PC-9 (cell line): ENCODE measurements at regions not wholly inside any gene's neighbourhood (a gene's known extent, or its start where the extent isn't known, plus 50 kb on each side); places are given as distances from the start of the nearest gene placed in this dataset.

Experiments
- BruUV-seq: library from RNA; stranded (reverse); fragments of 400-500 nt; replicated peaks from 2 replicates; lab custom pipeline; 2021; lab: Mats Ljungman, UMichigan
- CTCF ChIA-PET: fragments of 300-600 bp; sonication (Branson Sonifier 250); formaldehyde crosslinking; loops from one replicate; lab custom pipeline; 2022; ENCODE audit warnings: antibody characterized with exemption; lab: Charles Lee
- POLR2A ChIA-PET: fragments of 300-600 bp; sonication (Branson Sonifier 250); formaldehyde crosslinking; loops from one replicate; lab custom pipeline; 2022; ENCODE audit warnings: antibody characterized with exemption; ENCODE audit not compliant: unreplicated experiment; lab: Charles Lee
- DNase-seq, 2 experiments: peaks; one replicate each; pipeline versions ENCODE4 v3.0.0 to v3.0.0-alpha.2; 2015 to 2022; ENCODE audit warnings: mixed read lengths in 1 of 2
- H2AFZ ChIP-seq: fragments of 200-600 bp; sonication (generic); 2 replicates; pipeline ENCODE4 v1.8.1; 2017; ENCODE audit warnings: antibody characterized with exemption
- H3F3A ChIP-seq: fragments of 200-600 bp; sonication (generic); 2 replicates; pipeline ENCODE4 v1.8.1; 2017; ENCODE audit warnings: antibody characterized with exemption, mild to moderate bottlenecking, low read depth; ENCODE audit not compliant: insufficient read depth
- H3K27ac ChIP-seq: fragments of 200-600 bp; sonication (generic); 2 replicates; pipeline ENCODE4 v1.6.1; 2016; ENCODE audit warnings: mixed run types
- H3K27me3 ChIP-seq: fragments of 200-600 bp; sonication (generic); 2 replicates; pipeline ENCODE4 v1.6.1; 2016; ENCODE audit warnings: low read depth, mixed run types; ENCODE audit not compliant: insufficient read depth
- H3K36me3 ChIP-seq: fragments of 200-600 bp; sonication (generic); 2 replicates; pipeline ENCODE4 v1.6.1; 2016; ENCODE audit warnings: low read depth, mixed run types
- H3K4me1 ChIP-seq: fragments of 200-600 bp; sonication (generic); replicated peaks from 2 replicates; pipeline ENCODE4 v1.6.1; 2016; ENCODE audit warnings: mixed run types; ENCODE audit not compliant: insufficient read depth
- H3K4me2 ChIP-seq: fragments of 200-600 bp; sonication (generic); 2 replicates; pipeline ENCODE4 v1.6.1; 2017; ENCODE audit warnings: mixed run types
- H3K4me3 ChIP-seq: fragments of 200-600 bp; sonication (generic); 2 replicates; pipeline ENCODE4 v1.6.1; 2016; ENCODE audit warnings: mixed run types
- H3K79me2 ChIP-seq: fragments of 200-600 bp; sonication (generic); 2 replicates; pipeline ENCODE4 v1.6.1; 2017; ENCODE audit warnings: low read depth, mixed run types
- H3K9me2 ChIP-seq: fragments of 200-600 bp; sonication (generic); 2 replicates; pipeline ENCODE4 v1.8.1; 2017; ENCODE audit warnings: mild to moderate bottlenecking; ENCODE audit not compliant: insufficient read depth
- H3K9me3 ChIP-seq: fragments of 200-600 bp; sonication (generic); 2 replicates; pipeline ENCODE4 v1.8.1; 2016; ENCODE audit warnings: low read depth; ENCODE audit not compliant: insufficient read depth
- H4K20me1 ChIP-seq: fragments of 200-600 bp; sonication (generic); 2 replicates; pipeline ENCODE4 v1.8.1; 2017; ENCODE audit not compliant: insufficient read depth
- CTCF ChIP-seq: fragments of 200-600 bp; sonication (generic); conservative IDR thresholded peaks from 2 replicates; pipeline ENCODE4 v1.6.1; 2017; ENCODE audit warnings: mixed run types, antibody characterized with exemption, mild to moderate bottlenecking, moderate library complexity
- EZH2 ChIP-seq: fragments of 200-600 bp; sonication (generic); IDR thresholded peaks from 2 replicates; pipeline ENCODE4 v1.8.0; 2017; ENCODE audit warnings: antibody characterized with exemption, low read depth
- intact Hi-C: fragments of 100-400 bp; cut with micrococcal nuclease; formaldehyde crosslinking; loops from one replicate; pipeline ENCODE4 v1.10.0; 2022; ENCODE audit not compliant: unreplicated experiment

DNA sequence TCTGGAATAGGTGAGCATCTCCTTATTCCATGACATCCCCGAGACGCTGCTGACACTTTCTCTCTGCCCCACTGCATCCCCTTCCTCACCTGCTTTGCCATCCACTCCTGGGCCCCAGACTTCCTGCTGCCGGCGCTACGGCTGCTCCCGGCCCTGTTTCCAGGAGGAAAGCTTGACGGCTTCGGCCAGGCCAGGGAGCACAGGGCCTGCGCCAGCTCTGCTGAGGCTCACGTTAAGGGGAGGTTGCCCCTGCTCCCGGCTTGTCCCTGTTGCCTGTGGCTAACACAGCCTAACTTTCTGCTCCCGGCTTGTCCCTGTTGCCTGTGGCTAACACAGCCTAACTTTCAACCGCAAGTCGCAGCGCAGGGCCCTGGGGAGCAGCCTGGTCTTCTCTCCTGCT, 177.3 kb upstream of the RGMA start:
- Histone ChIP-seq H3K4me3 (no peak overlapping the region), H3K27ac (no peak overlapping the region), H3K4me1 (no peaks in the 10 kb centered on the region), H3K27me3 (peaks cover 91% of the 10 kb centered on the region), H4K20me1 (no peaks in the 10 kb centered on the region), H3K36me3 (no peaks in the 10 kb centered on the region), H3K9me2 (no peaks in the 10 kb centered on the region), H3K79me2 (no peaks in the 10 kb centered on the region), H2AFZ (no peak overlapping the region), H3K4me2 (no peak overlapping the region), H3K9me3 (no peaks in the 10 kb centered on the region), H3F3A (no peaks in the 10 kb centered on the region)
- DNase-seq = no peak
- TF ChIP-seq EZH2 = no peak
- TF ChIP-seq CTCF = no peak
- no TSS peak for BruUV-seq
- intact Hi-C loops = no loop called here
- CTCF ChIA-PET = no interaction called here
- POLR2A ChIA-PET = no interaction called here

DNA sequence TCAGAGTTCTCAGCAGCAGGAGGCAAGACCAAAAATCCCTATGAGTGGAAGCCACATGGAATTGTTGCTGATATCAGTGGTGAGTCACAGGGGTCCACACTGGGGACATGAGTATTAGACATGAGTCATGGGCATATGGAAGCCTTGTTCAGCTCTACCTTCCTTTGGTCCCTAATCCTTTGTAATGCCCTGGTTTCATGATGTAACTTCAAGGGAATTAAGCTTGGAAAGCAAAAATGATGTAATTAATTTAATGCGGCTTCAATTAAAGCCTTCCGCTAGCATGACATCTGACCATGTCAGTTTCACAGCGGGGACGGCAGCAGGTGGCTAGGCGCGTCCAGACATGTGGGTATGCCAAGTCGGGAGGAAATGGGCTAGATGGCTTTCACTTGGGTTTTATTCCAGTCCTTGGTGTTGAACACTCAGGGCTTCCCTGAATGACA, 176.1 kb upstream of the RGMA start:
- peaks cover 89% of the 10 kb centered on the region for H3K27me3 ChIP-seq
- POLR2A ChIA-PET = no interaction called here
- no peaks in the 10 kb centered on the region for H3K79me2 ChIP-seq
- H3K4me1 ChIP-seq = no peaks in the 10 kb centered on the region
- H3K9me2 ChIP-seq = no peaks in the 10 kb centered on the region
- H3K27ac ChIP-seq = no peak overlapping the region
- BruUV-seq = no TSS peak
- H3K9me3 ChIP-seq = no peaks in the 10 kb centered on the region
- no peak overlapping the region for H2AFZ ChIP-seq
- H4K20me1 ChIP-seq = no peaks in the 10 kb centered on the region
- H3F3A ChIP-seq = no peaks in the 10 kb centered on the region
- no peak overlapping the region for H3K4me3 ChIP-seq
- H3K4me2 ChIP-seq = no peak overlapping the region
- DNase-seq = no peak
- CTCF ChIA-PET = no interaction called here
- intact Hi-C loops = no loop called here
- H3K36me3 ChIP-seq = no peaks in the 10 kb centered on the region
- TF ChIP-seq EZH2 (no peak), CTCF (no peak)

DNA sequence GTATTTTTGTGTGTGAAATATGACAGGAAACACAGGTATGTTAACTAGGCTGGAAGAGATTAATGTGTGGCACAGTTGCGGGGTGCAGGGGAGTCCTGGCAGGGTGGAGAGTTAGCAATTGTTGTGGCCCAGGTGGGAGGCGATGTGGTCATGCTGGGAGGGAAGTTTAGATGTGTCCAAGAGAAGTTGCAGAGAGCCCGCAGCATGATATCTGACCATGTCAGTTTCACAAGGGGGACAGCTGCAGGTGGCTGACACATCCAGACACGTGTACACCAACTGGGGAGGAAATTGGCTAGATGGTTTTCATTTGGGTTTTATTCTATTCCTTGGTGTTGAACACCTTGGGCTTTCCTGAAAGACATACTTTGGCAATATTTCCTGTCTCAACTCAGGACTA, 172.8 kb upstream of the RGMA start:
- no TSS peak for BruUV-seq
- TF ChIP-seq EZH2 (no peak), CTCF (no peak)
- H2AFZ ChIP-seq = no peak overlapping the region
- ChIA-PET POLR2A (no interaction called here), CTCF (no interaction called here)
- H3K27me3 ChIP-seq = peaks cover 94% of the 10 kb centered on the region
- H4K20me1 ChIP-seq = no peaks in the 10 kb centered on the region
- H3K4me2 ChIP-seq = no peak overlapping the region
- intact Hi-C loops = no loop called here
- H3K79me2 ChIP-seq = no peaks in the 10 kb centered on the region
- H3K4me3 ChIP-seq = no peak overlapping the region
- H3K9me2 ChIP-seq = no peaks in the 10 kb centered on the region
- H3K4me1 ChIP-seq = no peaks in the 10 kb centered on the region
- no peaks in the 10 kb centered on the region for H3K36me3 ChIP-seq
- H3F3A ChIP-seq = no peaks in the 10 kb centered on the region
- no peaks in the 10 kb centered on the region for H3K9me3 ChIP-seq
- DNase-seq = no peak
- no peak overlapping the region for H3K27ac ChIP-seq
